Activated CD8-positive, alpha-beta memory T cell treated with anti-CD3 and anti-CD28 coated beads, Interleukin-2, amount 10 ng/mL, durations not matched to agents 7 days and 5 days (primary cell): ENCODE measurements at regions not wholly inside any gene's neighbourhood (a gene's known extent, or its start where the extent isn't known, plus 50 kb on each side); places are given as distances from the start of the nearest gene placed in this dataset.
"Not testable (repeated sequence)": the region's sequence is repeated elsewhere in the genome, so short reads cannot be mapped to it uniquely, and the experiment has no call there.

Experiments used
- ATAC-seq: fragments of 150-1000 bp; cut with Tn5 transposase; one replicate; pipeline ENCODE4 v1.10.0; 2021; ENCODE audit warnings: moderate library complexity
- CTCF ChIA-PET: fragments of 350-600 bp; sonication (Branson Sonifier 250); formaldehyde crosslinking; loops from one replicate; lab custom pipeline; 2021; ENCODE audit warnings: antibody characterized with exemption; lab: Charles Lee
- DNase-seq: peaks from one replicate; pipeline ENCODE4 v3.0.0-alpha.2; 2020
- H3K27ac Mint-ChIP-seq: one replicate; pipeline ENCODE4 v1.8.0; 2021; ENCODE audit warnings: mild to moderate bottlenecking, mixed read lengths
- H3K27me3 Mint-ChIP-seq: one replicate; pipeline ENCODE4 v1.8.0; 2021; ENCODE audit warnings: mixed read lengths
- H3K36me3 Mint-ChIP-seq: one replicate; pipeline ENCODE4 v1.8.0; 2021; ENCODE audit warnings: mild to moderate bottlenecking, mixed read lengths
- H3K4me1 Mint-ChIP-seq: one replicate; pipeline ENCODE4 v1.8.0; 2021; ENCODE audit warnings: mixed read lengths
- H3K4me3 Mint-ChIP-seq: one replicate; pipeline ENCODE4 v1.8.0; 2021; ENCODE audit warnings: mild to moderate bottlenecking, moderate library complexity, mixed read lengths
- H3K9me3 Mint-ChIP-seq: one replicate; pipeline ENCODE4 v1.8.0; 2022; ENCODE audit warnings: low read depth, mixed read lengths

GRCh38 chr6:119676961-119677360 is 327.4 kb upstream of the MAN1A1 start:
- Mint-ChIP-seq H3K36me3 (no peaks in the 10 kb centered on the region), H3K27ac (no peak overlapping the region), H3K4me1 (no peaks in the 10 kb centered on the region), H3K4me3 (no peak overlapping the region), H3K27me3 (peaks cover 14% of the 10 kb centered on the region), H3K9me3 (no peaks in the 10 kb centered on the region)
- ATAC-seq (no peak), DNase-seq (no peak)
- CTCF ChIA-PET = no interaction called here

GRCh38 chr6:119676230-119676629 is 326.7 kb upstream of the MAN1A1 start:
- DNase-seq (no peak), ATAC-seq (no peak)
- Mint-ChIP-seq H3K27me3 (peaks cover 14% of the 10 kb centered on the region), H3K4me3 (no peak overlapping the region), H3K4me1 (no peaks in the 10 kb centered on the region), H3K36me3 (no peaks in the 10 kb centered on the region), H3K9me3 (no peaks in the 10 kb centered on the region), H3K27ac (no peak overlapping the region)
- CTCF ChIA-PET = no interaction called here

DNA sequence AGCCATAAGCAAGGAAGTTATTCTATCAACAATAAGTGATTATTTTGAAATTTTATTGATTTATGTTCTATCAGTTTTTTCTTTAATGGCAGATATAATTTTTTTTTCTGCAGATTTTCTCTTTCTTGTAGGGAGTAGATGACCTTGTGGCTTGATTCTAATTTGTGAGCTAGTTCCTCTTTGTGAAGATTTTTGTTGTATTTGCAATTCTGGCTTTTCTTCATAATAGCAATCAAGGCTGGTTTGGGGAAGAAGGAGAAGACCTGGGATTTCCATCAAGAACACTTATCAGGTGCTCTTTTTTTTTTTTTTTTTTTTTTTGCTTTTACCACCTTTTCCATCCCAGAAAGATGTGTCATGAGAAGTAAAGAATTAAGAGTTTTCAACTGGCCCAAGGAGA is 324.2 kb upstream of the MAN1A1 start:
- Mint-ChIP-seq H3K4me3 (no peak overlapping the region), H3K9me3 (no peaks in the 10 kb centered on the region), H3K4me1 (peaks cover 10% of the 10 kb centered on the region), H3K27me3 (peaks cover 14% of the 10 kb centered on the region), H3K36me3 (no peaks in the 10 kb centered on the region), H3K27ac (no peak overlapping the region)
- CTCF ChIA-PET = interaction anchor here (0.7 kb wide), 1 partner anchor 344 kb away, joined by 4 read pairs; no protein-coding TSS in a partner anchor
- no peak for ATAC-seq
- DNase-seq = no peak

GRCh38 chr6:119672725-119673124 is 323.2 kb upstream of the MAN1A1 start:
- DNase-seq (no peak), ATAC-seq (no peak)
- H3K27me3 Mint-ChIP-seq = peaks cover 10% of the 10 kb centered on the region
- H3K4me3 Mint-ChIP-seq = no peak overlapping the region
- H3K36me3 Mint-ChIP-seq = peaks cover 1% of the 10 kb centered on the region
- H3K9me3 Mint-ChIP-seq = no peaks in the 10 kb centered on the region
- no peak overlapping the region for H3K27ac Mint-ChIP-seq
- CTCF ChIA-PET = interaction anchor here (0.9 kb wide), 1 partner anchor 322 kb away, joined by 3 read pairs; no protein-coding TSS in a partner anchor
- peaks cover 17% of the 10 kb centered on the region for H3K4me1 Mint-ChIP-seq

GRCh38 chr6:119671105-119671504 is 321.5 kb upstream of the MAN1A1 start:
- peaks cover 3% of the 10 kb centered on the region for H3K36me3 Mint-ChIP-seq

GRCh38 chr6:119669221-119669620 is 319.7 kb upstream of the MAN1A1 start:
- peaks cover 2% of the 10 kb centered on the region for H3K27me3 Mint-ChIP-seq
- ATAC-seq (peak; percentile 80), DNase-seq (no peak)
- peaks cover 17% of the 10 kb centered on the region for H3K4me1 Mint-ChIP-seq
- peaks cover 2% of the 10 kb centered on the region for H3K9me3 Mint-ChIP-seq
- no peak overlapping the region for H3K4me3 Mint-ChIP-seq
- H3K27ac Mint-ChIP-seq = peak overlapping the region; percentile 71
- peaks cover 3% of the 10 kb centered on the region for H3K36me3 Mint-ChIP-seq
- CTCF ChIA-PET = interaction anchor here (0.8 to 1.7 kb wide), 2 partner anchors 319 to 321 kb away, joined by 3 to 4 read pairs; no protein-coding TSS in a partner anchor

More at GRCh38 chr6:119671105-119671504, 321.5 kb upstream of the MAN1A1 start:
- Mint-ChIP-seq H3K27me3 (peaks cover 3% of the 10 kb centered on the region), H3K4me3 (no peak overlapping the region), H3K27ac (no peak overlapping the region), H3K9me3 (peaks cover 2% of the 10 kb centered on the region), H3K4me1 (peaks cover 17% of the 10 kb centered on the region)
- ATAC-seq (no peak), DNase-seq (no peak)
- CTCF ChIA-PET = interaction anchor here (1.6 kb wide), 1 partner anchor 320 kb away, joined by 5 read pairs; no protein-coding TSS in a partner anchor

- CTCF ChIA-PET, H3K36me3 Mint-ChIP-seq, H3K27me3 Mint-ChIP-seq, H3K9me3 Mint-ChIP-seq, H3K27ac Mint-ChIP-seq, DNase-seq, H3K4me3 Mint-ChIP-seq, ATAC-seq: not testable (repeated sequence)
- H3K4me1 Mint-ChIP-seq = peaks cover 17% of the 10 kb centered on the region
These were observed 315.9 kb upstream of the MAN1A1 start for GRCh38 chr6:119665432-119665831.

DNA sequence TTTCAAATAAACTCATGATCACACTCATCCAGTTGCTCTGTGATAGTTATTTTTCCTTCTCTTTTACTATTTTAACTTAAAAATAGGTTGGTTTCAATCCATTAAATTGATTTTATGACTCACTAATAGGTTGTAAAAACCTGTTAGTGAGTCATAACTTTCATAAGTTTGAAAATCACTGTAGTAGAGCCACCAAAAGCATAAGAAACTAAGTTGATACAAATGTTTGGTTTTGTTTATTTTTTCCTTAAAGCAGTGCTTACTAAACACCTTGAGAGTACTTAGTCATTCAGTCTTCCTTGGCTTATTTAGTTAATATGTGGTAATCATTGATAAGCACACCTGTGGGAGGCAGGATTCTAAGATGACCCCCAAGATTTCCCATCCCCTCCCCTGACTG is 312.1 kb upstream of the MAN1A1 start:
- peaks cover 17% of the 10 kb centered on the region for H3K27me3 Mint-ChIP-seq
- no peak overlapping the region for H3K4me3 Mint-ChIP-seq
- CTCF ChIA-PET = no interaction called here
- no peak for DNase-seq
- peaks cover 2% of the 10 kb centered on the region for H3K9me3 Mint-ChIP-seq
- no peak overlapping the region for H3K27ac Mint-ChIP-seq
- no peak for ATAC-seq
- no peaks in the 10 kb centered on the region for H3K4me1 Mint-ChIP-seq
- peaks cover 2% of the 10 kb centered on the region for H3K36me3 Mint-ChIP-seq

- Mint-ChIP-seq H3K27ac (no peak overlapping the region), H3K27me3 (peaks cover 17% of the 10 kb centered on the region), H3K4me1 (no peaks in the 10 kb centered on the region), H3K36me3 (no peaks in the 10 kb centered on the region), H3K4me3 (no peak overlapping the region), H3K9me3 (no peaks in the 10 kb centered on the region)
- ATAC-seq (no peak), DNase-seq (no peak)
- CTCF ChIA-PET = no interaction called here
These were observed 311.5 kb upstream of the MAN1A1 start for GRCh38 chr6:119661078-119661477.

GRCh38 chr6:119658917-119659316 is 309.4 kb upstream of the MAN1A1 start:
- ATAC-seq = no peak
- CTCF ChIA-PET = no interaction called here
- no peaks in the 10 kb centered on the region for H3K4me1 Mint-ChIP-seq
- H3K36me3 Mint-ChIP-seq = no peaks in the 10 kb centered on the region
- no peak for DNase-seq
- no peak overlapping the region for H3K27ac Mint-ChIP-seq
- no peak overlapping the region for H3K4me3 Mint-ChIP-seq
- H3K27me3 Mint-ChIP-seq = peaks cover 17% of the 10 kb centered on the region
- H3K9me3 Mint-ChIP-seq = no peaks in the 10 kb centered on the region

DNA sequence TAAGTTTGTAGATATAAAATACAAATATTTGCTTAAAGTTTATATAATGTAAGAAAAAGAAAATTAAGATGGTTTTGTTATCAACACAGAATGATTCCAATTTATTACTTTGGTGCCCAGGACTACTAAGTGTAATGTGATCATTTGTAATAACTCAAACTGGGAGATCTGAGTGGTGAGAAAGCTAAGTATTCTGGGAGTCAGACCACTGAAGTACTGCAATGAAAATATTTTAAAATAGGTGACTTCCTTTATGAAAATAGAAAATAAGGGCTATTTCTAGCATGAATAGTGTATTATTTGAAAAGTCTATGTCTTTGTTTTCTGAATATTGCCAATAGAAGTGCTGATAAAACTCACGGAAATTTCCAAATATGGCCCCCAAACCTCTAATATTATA is 305.6 kb upstream of the MAN1A1 start:
- no peaks in the 10 kb centered on the region for H3K4me1 Mint-ChIP-seq
- H3K27ac Mint-ChIP-seq = no peak overlapping the region
- H3K9me3 Mint-ChIP-seq = no peaks in the 10 kb centered on the region
- CTCF ChIA-PET = no interaction called here
- peaks cover 10% of the 10 kb centered on the region for H3K27me3 Mint-ChIP-seq
- no peak overlapping the region for H3K4me3 Mint-ChIP-seq
- DNase-seq (no peak), ATAC-seq (no peak)
- no peaks in the 10 kb centered on the region for H3K36me3 Mint-ChIP-seq

DNA sequence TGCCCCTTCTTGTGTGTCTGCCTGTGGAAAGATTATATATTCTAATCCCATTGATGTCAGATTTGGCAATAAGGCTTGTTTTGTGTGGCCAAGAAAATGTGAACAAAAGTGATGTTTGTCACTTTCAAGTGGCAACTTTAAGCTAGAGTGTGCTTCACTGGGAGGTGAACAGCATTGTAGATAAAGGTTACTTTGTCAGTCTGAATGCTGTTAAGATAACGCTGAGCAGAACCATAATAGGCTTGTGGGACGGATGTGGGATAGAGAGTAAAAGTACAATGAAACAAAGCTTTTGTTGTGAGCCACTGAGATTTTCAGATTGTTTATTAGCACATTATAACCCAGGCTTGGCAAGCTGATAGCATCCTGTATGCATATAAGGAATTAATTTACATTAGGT is 303.8 kb upstream of the MAN1A1 start:
- Mint-ChIP-seq H3K27ac (no peak overlapping the region), H3K9me3 (no peaks in the 10 kb centered on the region), H3K4me1 (no peaks in the 10 kb centered on the region), H3K36me3 (no peaks in the 10 kb centered on the region), H3K27me3 (peaks cover 10% of the 10 kb centered on the region), H3K4me3 (no peak overlapping the region)
- CTCF ChIA-PET = no interaction called here
- no peak for ATAC-seq
- no peak for DNase-seq

DNA sequence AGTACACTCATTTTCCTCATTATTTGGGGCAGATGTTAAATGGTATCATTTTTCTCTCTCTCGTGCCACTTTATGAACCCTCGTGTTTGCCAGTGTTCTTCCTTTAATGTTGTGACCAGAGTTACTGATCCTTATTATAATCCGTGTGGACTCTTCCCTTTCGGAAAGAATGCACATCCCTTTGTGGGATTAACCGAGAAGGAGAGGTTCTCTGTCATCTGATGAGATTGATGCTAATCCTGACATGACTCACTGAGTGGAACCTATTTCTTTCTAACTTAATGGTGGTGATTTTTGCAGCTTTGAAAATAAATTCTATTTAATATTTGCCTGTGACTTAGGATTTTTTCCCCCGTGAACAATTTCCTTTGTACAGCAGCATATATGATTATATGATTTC is 300.0 kb upstream of the MAN1A1 start:
- Mint-ChIP-seq H3K4me1 (no peaks in the 10 kb centered on the region), H3K36me3 (no peaks in the 10 kb centered on the region), H3K4me3 (no peak overlapping the region), H3K9me3 (no peaks in the 10 kb centered on the region), H3K27me3 (peaks cover 7% of the 10 kb centered on the region), H3K27ac (no peak overlapping the region)
- no peak for DNase-seq
- CTCF ChIA-PET = no interaction called here
- no peak for ATAC-seq

- Mint-ChIP-seq H3K4me3 (no peak overlapping the region), H3K27ac (no peak overlapping the region), H3K4me1 (no peaks in the 10 kb centered on the region), H3K27me3 (peaks cover 7% of the 10 kb centered on the region), H3K36me3 (no peaks in the 10 kb centered on the region), H3K9me3 (no peaks in the 10 kb centered on the region)
- ATAC-seq (no peak), DNase-seq (no peak)
- CTCF ChIA-PET = no interaction called here
These were observed 297.7 kb upstream of the MAN1A1 start for GRCh38 chr6:119647309-119647708.

- peaks cover 7% of the 10 kb centered on the region for H3K27me3 Mint-ChIP-seq
- H3K4me3 Mint-ChIP-seq = no peak overlapping the region
- H3K36me3 Mint-ChIP-seq = no peaks in the 10 kb centered on the region
- DNase-seq (no peak), ATAC-seq (no peak)
- CTCF ChIA-PET = no interaction called here
- no peaks in the 10 kb centered on the region for H3K9me3 Mint-ChIP-seq
- no peaks in the 10 kb centered on the region for H3K4me1 Mint-ChIP-seq
- H3K27ac Mint-ChIP-seq = no peak overlapping the region
These were observed 294.3 kb upstream of the MAN1A1 start for GRCh38 chr6:119643876-119644275.
